ENCODE measurements at regions not wholly inside any gene's neighbourhood (a gene's known extent, or its start where the extent isn't known, plus 50 kb on each side); places are given as distances from the start of the nearest gene placed in this dataset.
A peak's percentile ranks its signal among the peaks of the same experiment; 100 is the strongest.

- Histone ChIP-seq H3K4me3 (no peak overlapping the region), H2AFZ (replicated peaks) (no peak overlapping the region), H3K27me3 (no peaks in the 10 kb centered on the region), H3K36me3 (no peaks in the 10 kb centered on the region), H4K20me1 (ENCODE audit: low read depth) (no peaks in the 10 kb centered on the region), H3K27ac (no peak overlapping the region), H3F3A (ENCODE audit: low read depth) (no peaks in the 10 kb centered on the region), H3K9me3 (ENCODE audit: low read depth) (no peaks in the 10 kb centered on the region), H3K4me1 (peaks cover 20% of the 10 kb centered on the region), H3K79me2 (ENCODE audit: low read depth) (no peaks in the 10 kb centered on the region), H3K9ac (no peak overlapping the region), H3K4me2 (no peak overlapping the region)
- H3K27me3 Mint-ChIP-seq (ENCODE audit: insufficient read depth, low read depth) = no peaks in the 10 kb centered on the region
- no peak overlapping the region for H3K27ac Mint-ChIP-seq
- no peak for DNase-seq (ENCODE audit: low spot score)
- H3K4me3 Mint-ChIP-seq = no peak overlapping the region
- H3K36me3 Mint-ChIP-seq = no peaks in the 10 kb centered on the region
- H3K4me1 Mint-ChIP-seq = peaks cover 20% of the 10 kb centered on the region
- peaks cover 12% of the 10 kb centered on the region for H3K9me3 Mint-ChIP-seq
- no peak for TF ChIP-seq EZH2 (IDR thresholded peaks at IDR 0.05)
- TF ChIP-seq CTCF (IDR thresholded peaks at IDR 0.05) = no peak
- TF ChIP-seq EZH2phosphoT487 (IDR thresholded peaks at IDR 0.05) = no peak
Measured at GRCh38 chr1:239861985-239862384, 229.7 kb upstream of the FMN2 start.

- Histone ChIP-seq H3F3A (ENCODE audit: low read depth) (no peaks in the 10 kb centered on the region), H3K79me2 (ENCODE audit: low read depth) (no peaks in the 10 kb centered on the region), H3K4me1 (no peaks in the 10 kb centered on the region), H2AFZ (replicated peaks) (no peak overlapping the region), H3K4me3 (no peak overlapping the region), H3K4me2 (no peak overlapping the region), H3K36me3 (no peaks in the 10 kb centered on the region), H4K20me1 (ENCODE audit: low read depth) (no peaks in the 10 kb centered on the region), H3K27ac (no peak overlapping the region), H3K27me3 (no peaks in the 10 kb centered on the region), H3K9ac (no peak overlapping the region), H3K9me3 (ENCODE audit: low read depth) (no peaks in the 10 kb centered on the region)
- peaks cover 12% of the 10 kb centered on the region for H3K9me3 Mint-ChIP-seq
- H3K27me3 Mint-ChIP-seq (ENCODE audit: insufficient read depth, low read depth) = no peaks in the 10 kb centered on the region
- H3K4me1 Mint-ChIP-seq = peaks cover 10% of the 10 kb centered on the region
- TF ChIP-seq CTCF (IDR thresholded peaks at IDR 0.05) = no peak
- TF ChIP-seq EZH2 (IDR thresholded peaks at IDR 0.05) = no peak
- no peak for TF ChIP-seq EZH2phosphoT487 (IDR thresholded peaks at IDR 0.05)
- no peak overlapping the region for H3K4me3 Mint-ChIP-seq
- DNase-seq (ENCODE audit: low spot score) = peak; percentile 31
- peak overlapping the region; percentile 57 for H3K27ac Mint-ChIP-seq
- no peaks in the 10 kb centered on the region for H3K36me3 Mint-ChIP-seq
Measured at GRCh38 chr1:239868058-239868832, 223.4 kb upstream of the FMN2 start.

- DNase-seq (ENCODE audit: low spot score) = no peak
- H3K79me2 ChIP-seq (ENCODE audit: low read depth) = no peaks in the 10 kb centered on the region
- Mint-ChIP-seq H3K4me1 (peaks cover 10% of the 10 kb centered on the region), H3K27ac (no peak overlapping the region), H3K27me3 (ENCODE audit: insufficient read depth, low read depth) (peaks cover 2% of the 10 kb centered on the region), H3K36me3 (no peaks in the 10 kb centered on the region), H3K4me3 (no peak overlapping the region), H3K9me3 (peaks cover 5% of the 10 kb centered on the region)
- TF ChIP-seq CTCF (IDR thresholded peaks at IDR 0.05) (no peak), EZH2phosphoT487 (IDR thresholded peaks at IDR 0.05) (no peak), EZH2 (IDR thresholded peaks at IDR 0.05) (no peak)
- no peak overlapping the region for H3K27ac ChIP-seq
- H4K20me1 ChIP-seq (ENCODE audit: low read depth) = no peaks in the 10 kb centered on the region
- H3K9ac ChIP-seq = no peak overlapping the region
- H3K4me1 ChIP-seq = no peaks in the 10 kb centered on the region
- H3K4me3 ChIP-seq = no peak overlapping the region
- H2AFZ ChIP-seq (replicated peaks) = no peak overlapping the region
- no peaks in the 10 kb centered on the region for H3F3A ChIP-seq (ENCODE audit: low read depth)
- no peaks in the 10 kb centered on the region for H3K36me3 ChIP-seq
- H3K4me2 ChIP-seq = no peak overlapping the region
- H3K27me3 ChIP-seq = no peaks in the 10 kb centered on the region
- H3K9me3 ChIP-seq (ENCODE audit: low read depth) = no peaks in the 10 kb centered on the region
Measured at GRCh38 chr1:239870194-239870593, 221.5 kb upstream of the FMN2 start.
